ENCODE measurements at regions not wholly inside any gene's neighbourhood (a gene's known extent, or its start where the extent isn't known, plus 50 kb on each side); places are given as distances from the start of the nearest gene placed in this dataset.

GRCh38 chr4:27770895-27771294, 910.3 kb downstream of the STIM2 start:
- DNase-seq (ENCODE audit: low read depth in 1 of 2, low spot score in 1 of 2): no peak
- no peaks in the 10 kb centered on the region for H3K27me3 ChIP-seq (ENCODE audit: insufficient read depth, poor library complexity, severe bottlenecking)
- H3K27ac ChIP-seq (replicated peaks): no peak overlapping the region
- TF ChIP-seq CTCF (IDR thresholded peaks at IDR 0.05; ENCODE audit: insufficient read depth, low read length) (no peak), POLR2AphosphoS5 (IDR thresholded peaks at IDR 0.05; ENCODE audit: low read depth) (no peak), GABPA (IDR thresholded peaks at IDR 0.05; ENCODE audit: low read depth) (no peak), SPI1 (IDR thresholded peaks at IDR 0.05; ENCODE audit: borderline replicate concordance, low read depth) (no peak)
- TF ChIP-seq, protein P1, sequence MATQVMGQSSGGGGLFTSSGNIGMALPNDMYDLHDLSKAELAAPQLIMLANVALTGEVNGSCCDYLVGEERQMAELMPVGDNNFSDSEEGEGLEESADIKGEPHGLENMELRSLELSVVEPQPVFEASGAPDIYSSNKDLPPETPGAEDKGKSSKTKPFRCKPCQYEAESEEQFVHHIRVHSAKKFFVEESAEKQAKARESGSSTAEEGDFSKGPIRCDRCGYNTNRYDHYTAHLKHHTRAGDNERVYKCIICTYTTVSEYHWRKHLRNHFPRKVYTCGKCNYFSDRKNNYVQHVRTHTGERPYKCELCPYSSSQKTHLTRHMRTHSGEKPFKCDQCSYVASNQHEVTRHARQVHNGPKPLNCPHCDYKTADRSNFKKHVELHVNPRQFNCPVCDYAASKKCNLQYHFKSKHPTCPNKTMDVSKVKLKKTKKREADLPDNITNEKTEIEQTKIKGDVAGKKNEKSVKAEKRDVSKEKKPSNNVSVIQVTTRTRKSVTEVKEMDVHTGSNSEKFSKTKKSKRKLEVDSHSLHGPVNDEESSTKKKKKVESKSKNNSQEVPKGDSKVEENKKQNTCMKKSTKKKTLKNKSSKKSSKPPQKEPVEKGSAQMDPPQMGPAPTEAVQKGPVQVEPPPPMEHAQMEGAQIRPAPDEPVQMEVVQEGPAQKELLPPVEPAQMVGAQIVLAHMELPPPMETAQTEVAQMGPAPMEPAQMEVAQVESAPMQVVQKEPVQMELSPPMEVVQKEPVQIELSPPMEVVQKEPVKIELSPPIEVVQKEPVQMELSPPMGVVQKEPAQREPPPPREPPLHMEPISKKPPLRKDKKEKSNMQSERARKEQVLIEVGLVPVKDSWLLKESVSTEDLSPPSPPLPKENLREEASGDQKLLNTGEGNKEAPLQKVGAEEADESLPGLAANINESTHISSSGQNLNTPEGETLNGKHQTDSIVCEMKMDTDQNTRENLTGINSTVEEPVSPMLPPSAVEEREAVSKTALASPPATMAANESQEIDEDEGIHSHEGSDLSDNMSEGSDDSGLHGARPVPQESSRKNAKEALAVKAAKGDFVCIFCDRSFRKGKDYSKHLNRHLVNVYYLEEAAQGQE (IDR thresholded peaks at IDR 0.05; ENCODE audit: insufficient replicate concordance, low read depth): no peak
- no peak overlapping the region for H3K4me3 ChIP-seq (replicated peaks; ENCODE audit: insufficient read depth, low read length)

GRCh38 chr4:27775156-27775555, 914.5 kb downstream of the STIM2 start:
- no peak for DNase-seq (ENCODE audit: low read depth in 1 of 2, low spot score in 1 of 2)
- Histone ChIP-seq H3K27me3 (ENCODE audit: insufficient read depth, poor library complexity, severe bottlenecking) (no peaks in the 10 kb centered on the region), H3K27ac (replicated peaks) (no peak overlapping the region), H3K4me3 (replicated peaks; ENCODE audit: insufficient read depth, low read length) (no peak overlapping the region)
- TF ChIP-seq, protein P1 (IDR thresholded peaks at IDR 0.05; ENCODE audit: insufficient replicate concordance, low read depth): no peak
- TF ChIP-seq POLR2AphosphoS5 (IDR thresholded peaks at IDR 0.05; ENCODE audit: low read depth) (no peak), GABPA (IDR thresholded peaks at IDR 0.05; ENCODE audit: low read depth) (no peak), CTCF (IDR thresholded peaks at IDR 0.05; ENCODE audit: insufficient read depth, low read length) (no peak), SPI1 (IDR thresholded peaks at IDR 0.05; ENCODE audit: borderline replicate concordance, low read depth) (no peak)

- Histone ChIP-seq H3K4me3 (replicated peaks; ENCODE audit: insufficient read depth, low read length) (no peak overlapping the region), H3K27me3 (ENCODE audit: insufficient read depth, poor library complexity, severe bottlenecking) (no peaks in the 10 kb centered on the region), H3K27ac (replicated peaks) (no peak overlapping the region)
- TF ChIP-seq POLR2AphosphoS5 (IDR thresholded peaks at IDR 0.05; ENCODE audit: low read depth) (no peak), CTCF (IDR thresholded peaks at IDR 0.05; ENCODE audit: insufficient read depth, low read length) (no peak), GABPA (IDR thresholded peaks at IDR 0.05; ENCODE audit: low read depth) (no peak), SPI1 (IDR thresholded peaks at IDR 0.05; ENCODE audit: borderline replicate concordance, low read depth) (no peak)
- TF ChIP-seq, protein P1 (IDR thresholded peaks at IDR 0.05; ENCODE audit: insufficient replicate concordance, low read depth): no peak
- DNase-seq (ENCODE audit: low read depth in 1 of 2, low spot score in 1 of 2): no peak
Measured at GRCh38 chr4:27779827-27780226, 919.2 kb downstream of the STIM2 start.

Measured in HL-60 (cell line).